K562 (cell line): ENCODE measurements at regions not wholly inside any gene's neighbourhood (a gene's known extent, or its start where the extent isn't known, plus 50 kb on each side); places are given as distances from the start of the nearest gene placed in this dataset.

Experiments
- ATAC-seq: fragments of 200-7000 bp; cut with Tn5 transposase; 3 replicates; pipeline ENCODE4 v1.9.1; 2020; ENCODE audit warnings: moderate library complexity
- BruUV-seq: library from RNA; stranded (reverse); fragments of 400-500 nt; replicated peaks from 2 replicates; lab custom pipeline; 2021; lab: Mats Ljungman, UMichigan
- CTCF ChIA-PET: fragments of 300-600 bp; formaldehyde crosslinking; extraction: SDS; loops from one replicate; lab custom pipeline; 2021; ENCODE audit warnings: low intra/inter-chr PET ratio; lab: Yijun Ruan, JAX
- POLR2A ChIA-PET: fragments of 300-600, 350-650 bp; sonication (Branson Sonifier 250); formaldehyde crosslinking; extraction: SDS; loops from one replicate; lab custom pipeline; 2021; ENCODE audit warnings: antibody characterized with exemption, inconsistent platforms; lab: Yijun Ruan, JAX
- DNase-seq, 4 experiments: peaks; one replicate each; pipeline versions ENCODE4 v3.0.0 to v3.0.0-alpha.2; 2011 to 2018; ENCODE audit warnings: low spot score in 3 of 4, mixed read lengths in 3 of 4; ENCODE audit errors: extremely low read depth in 1 of 4
- FAIRE-seq: peaks from 2 replicates; lab custom pipeline; 2011; peaks lifted over from hg19 to GRCh38; lab: Jason Lieb, UNC
- H2AFZ ChIP-seq: 2 replicates; pipeline ENCODE4 v1.6.0; 2011; ENCODE audit warnings: low read depth, low read length, control low read depth, inconsistent platforms
- H3K27ac ChIP-seq: fragments of 200-600 bp; 3 replicates; pipeline ENCODE4 v1.8.0; 2011; ENCODE audit warnings: low read depth, mild to moderate bottlenecking, control low read depth, inconsistent platforms, low read length, moderate library complexity, mixed read lengths; ENCODE audit errors: extremely low read depth
- H3K27me3 ChIP-seq, 2 experiments: fragments of 300-600 bp in 1 of 2; 2 replicates in 1 of 2; 3 replicates in 1 of 2; pipeline versions ENCODE4 v1.6.0 to v1.8.0; 2011; ENCODE audit warnings: inconsistent platforms in 2 of 2, low read length in 2 of 2, mild to moderate bottlenecking in 1 of 2, mixed read lengths in 1 of 2, moderate library complexity in 1 of 2; ENCODE audit not compliant: control insufficient read depth in 2 of 2, insufficient read depth in 2 of 2
- H3K36me3 ChIP-seq: fragments of 300-600 bp; 3 replicates; pipeline ENCODE4 v1.8.0; 2011; ENCODE audit warnings: mild to moderate bottlenecking, low read length, inconsistent platforms; ENCODE audit not compliant: control insufficient read depth, insufficient read depth
- H3K4me1 ChIP-seq, 2 experiments: fragments of 200-600 bp in 1 of 2; replicated peaks in 1 of 2; 2 replicates in 1 of 2; 3 replicates in 1 of 2; pipeline versions ENCODE4 v1.5.1 to v1.8.0; 2011; ENCODE audit warnings: inconsistent platforms in 2 of 2, low read length in 2 of 2, mild to moderate bottlenecking in 1 of 2, mixed read lengths in 1 of 2, moderate library complexity in 1 of 2; ENCODE audit not compliant: control insufficient read depth in 2 of 2, insufficient read depth in 2 of 2
- H3K4me2 ChIP-seq: 2 replicates; pipeline ENCODE4 v1.6.1; 2011; ENCODE audit warnings: low read length, control low read depth, inconsistent platforms, mixed read lengths; ENCODE audit not compliant: insufficient read depth
- H3K4me3 ChIP-seq: fragments of 200-600 bp; sonication (generic), shearing (Covaris generic); 2 replicates; pipeline ENCODE4 v1.5.1; 2016; ENCODE audit warnings: control low read depth, inconsistent platforms
- H3K79me2 ChIP-seq: fragments of 200-600 bp; 3 replicates; pipeline ENCODE4 v1.8.0; 2011; ENCODE audit warnings: low read length, inconsistent platforms; ENCODE audit not compliant: control insufficient read depth, insufficient read depth
- H3K9ac ChIP-seq, 2 experiments: 2 replicates each; pipeline versions ENCODE4 v1.6.0 to v1.6.1; 2011; ENCODE audit warnings: low read depth in 2 of 2, low read length in 2 of 2, control low read depth in 1 of 2, inconsistent platforms in 1 of 2, mild to moderate bottlenecking in 1 of 2, mixed read lengths in 1 of 2; ENCODE audit not compliant: insufficient read depth in 1 of 2
- H3K9me1 ChIP-seq: one replicate; pipeline ENCODE4 v1.6.0; 2011; ENCODE audit warnings: inconsistent platforms, mild to moderate bottlenecking, low read length, moderate library complexity; ENCODE audit not compliant: control insufficient read depth, insufficient read depth
- H3K9me3 ChIP-seq: replicated peaks from 2 replicates; pipeline ENCODE4 v1.5.1; 2011; ENCODE audit warnings: low read depth, low read length, inconsistent platforms; ENCODE audit not compliant: control insufficient read depth, insufficient read depth
- H4K20me1 ChIP-seq: replicated peaks from 2 replicates; pipeline ENCODE4 v1.6.1; 2011; ENCODE audit warnings: low read length, inconsistent platforms, mixed read lengths; ENCODE audit not compliant: control insufficient read depth, insufficient read depth
- CCAR2 ChIP-seq: fragments of 200-400 bp; formaldehyde crosslinking; IDR thresholded peaks from 2 replicates; pipeline ENCODE4 v1.6.1; 2017; ENCODE audit warnings: mild to moderate bottlenecking, low read depth, low read length
- E2F3 ChIP-seq: fragments of 250-450 bp; sonication (Bioruptor Pico); IDR thresholded peaks from 2 replicates; pipeline ENCODE4 v1.4.0; 2020; ENCODE audit warnings: mild to moderate bottlenecking
- EZH2 ChIP-seq: IDR thresholded peaks from 2 replicates; pipeline ENCODE4 v1.6.1; 2012; ENCODE audit warnings: low read depth, mild to moderate bottlenecking, inconsistent platforms, low read length, borderline replicate concordance
- KDM5B ChIP-seq: fragments of 200-600 bp; sonication (generic); IDR thresholded peaks from 2 replicates; pipeline ENCODE4 v1.6.1; 2012; ENCODE audit warnings: low read depth, mild to moderate bottlenecking, moderate library complexity, low read length, control low read depth, inconsistent platforms; ENCODE audit not compliant: insufficient replicate concordance
- PHF20 ChIP-seq: fragments of 450-650 bp; IDR thresholded peaks from 2 replicates; pipeline ENCODE4 v1.6.1; 2018; ENCODE audit not compliant: partially characterized antibody
- RNF2 ChIP-seq: sonication (generic); IDR thresholded peaks from 2 replicates; pipeline ENCODE4 v1.6.1; 2016
- SMARCC2 ChIP-seq: fragments of 450-650 bp; IDR thresholded peaks from 2 replicates; pipeline ENCODE4 v1.6.1; 2017; ENCODE audit warnings: antibody characterized with exemption, moderate library complexity, mild to moderate bottlenecking, low read depth
- TCF3 ChIP-seq: sonication (generic); formaldehyde crosslinking; IDR thresholded peaks from 2 replicates; pipeline ENCODE4 v1.4.0; 2020; ENCODE audit warnings: mild to moderate bottlenecking, missing genetic modification reagents
- ZNF586 ChIP-seq: fragments of 450-650 bp; formaldehyde crosslinking; conservative IDR thresholded peaks from 2 replicates; pipeline ENCODE4 v1.4.0; 2020; ENCODE audit warnings: mild to moderate bottlenecking, moderate library complexity
- ZNF589 ChIP-seq: fragments of 200-800 bp; sonication (Bioruptor generic); IDR thresholded peaks from 2 replicates; pipeline ENCODE4 v1.6.1; 2016; ENCODE audit warnings: low read depth, missing genetic modification characterization, missing compliant biosample characterization
- whole genome bisulfite sequencing: fragments of 100-300 bp; shearing (Covaris generic); methylation state at CpG from one replicate; pipeline ENCODE4 v1.1.6; 2016; ENCODE audit warnings: low coverage, mixed read lengths; ENCODE audit not compliant: insufficient coverage; ENCODE audit errors: missing lambda C conversion rate; 5-methylcytosine and 5-hydroxymethylcytosine counted together
- in situ Hi-C: fragments of 300-500 bp; cut with MboI; formaldehyde crosslinking; loops from 4 replicates; pipeline ENCODE4 v1.15.0; 2018; ENCODE audit warnings: inconsistent platforms, mixed read lengths
- intact Hi-C: fragments of 100-400 bp; cut with micrococcal nuclease; formaldehyde crosslinking; loops from 2 replicates; pipeline ENCODE4 v1.14.2; 2022
- TF ChIP-seq, protein P1 (sequence below): fragments of 250-450 bp; sonication (Bioruptor Pico); IDR thresholded peaks from 2 replicates; pipeline ENCODE4 v1.8.0; 2022; ENCODE audit warnings: inconsistent platforms

- ATAC-seq (no peak), DNase-seq (no peak), FAIRE-seq (no peak)
- Histone ChIP-seq H3K4me2 (no peak overlapping the region), H2AFZ (no peak overlapping the region), H3K4me3 (no peak overlapping the region), H3K27me3 (no peaks in the 10 kb centered on the region), H3K36me3 (no peaks in the 10 kb centered on the region), H3K9me3 (no peaks in the 10 kb centered on the region), H3K27ac (no peak overlapping the region), H3K4me1 (no peaks in the 10 kb centered on the region), H3K9ac (no peak overlapping the region), H3K9me1 (no peaks in the 10 kb centered on the region), H3K79me2 (no peaks in the 10 kb centered on the region), H4K20me1 (no peaks in the 10 kb centered on the region)
- CTCF ChIA-PET, result no interaction called here
- TF ChIP-seq KDM5B (no peak), E2F3 (no peak), PHF20 (no peak), RNF2 (no peak), SMARCC2 (no peak), EZH2 (no peak), ZNF589 (no peak), TCF3 (no peak), CCAR2 (no peak), ZNF586 (CRISPR knock-in tag) (no peak)
- TF ChIP-seq, protein P1, sequence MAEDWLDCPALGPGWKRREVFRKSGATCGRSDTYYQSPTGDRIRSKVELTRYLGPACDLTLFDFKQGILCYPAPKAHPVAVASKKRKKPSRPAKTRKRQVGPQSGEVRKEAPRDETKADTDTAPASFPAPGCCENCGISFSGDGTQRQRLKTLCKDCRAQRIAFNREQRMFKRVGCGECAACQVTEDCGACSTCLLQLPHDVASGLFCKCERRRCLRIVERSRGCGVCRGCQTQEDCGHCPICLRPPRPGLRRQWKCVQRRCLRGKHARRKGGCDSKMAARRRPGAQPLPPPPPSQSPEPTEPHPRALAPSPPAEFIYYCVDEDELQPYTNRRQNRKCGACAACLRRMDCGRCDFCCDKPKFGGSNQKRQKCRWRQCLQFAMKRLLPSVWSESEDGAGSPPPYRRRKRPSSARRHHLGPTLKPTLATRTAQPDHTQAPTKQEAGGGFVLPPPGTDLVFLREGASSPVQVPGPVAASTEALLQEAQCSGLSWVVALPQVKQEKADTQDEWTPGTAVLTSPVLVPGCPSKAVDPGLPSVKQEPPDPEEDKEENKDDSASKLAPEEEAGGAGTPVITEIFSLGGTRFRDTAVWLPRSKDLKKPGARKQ (CRISPR knock-in tag), result no peak
- in situ Hi-C loops, result no loop called here
- BruUV-seq, result no TSS peak
- POLR2A ChIA-PET, result no interaction called here
- intact Hi-C loops, result no loop called here
- 2% methylated on average over 4 of the region's 4 CpGs for WGBS
Measured at GRCh38 chrX:137187540-137187939, 153.7 kb upstream of the GPR101 start.
